GM12865 (cell line): ENCODE measurements at regions not wholly inside any gene's neighbourhood (a gene's known extent, or its start where the extent isn't known, plus 50 kb on each side); places are given as distances from the start of the nearest gene placed in this dataset.

Experiments used
- DNase-seq: peaks from one replicate; pipeline ENCODE4 v3.0.0; 2010; ENCODE audit warnings: low read depth
- H3K4me3 ChIP-seq: 2 replicates; pipeline ENCODE4 v1.5.1; 2011; ENCODE audit warnings: mild to moderate bottlenecking, low read depth, low read length, control low read depth
- TF ChIP-seq, protein P1 (sequence below): IDR thresholded peaks from 2 replicates; pipeline ENCODE4 v1.5.1; 2011; ENCODE audit warnings: low read length, control low read depth, low read depth, inconsistent platforms; ENCODE audit not compliant: insufficient read depth; ENCODE audit errors: missing control alignments

DNA sequence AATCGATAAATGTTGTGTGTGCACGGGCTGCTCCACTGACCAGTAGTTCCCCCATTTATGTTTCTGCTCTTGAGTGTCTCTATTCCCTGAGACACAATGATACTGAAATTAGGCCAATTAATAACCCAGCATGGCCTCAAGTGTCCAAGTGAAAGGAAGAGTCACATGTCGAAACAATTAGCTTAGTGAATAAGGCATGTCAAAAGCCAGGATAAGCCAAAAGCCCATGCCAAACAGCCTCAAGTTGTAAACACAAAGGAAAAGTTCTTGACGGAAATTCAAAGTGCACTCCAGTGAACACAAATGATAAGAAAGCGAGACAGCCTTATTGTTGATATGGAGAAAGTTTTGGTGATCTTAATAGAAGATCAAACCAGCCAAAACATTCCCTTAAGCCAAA, 167.1 kb upstream of the C1QTNF7 start:
- H3K4me3 ChIP-seq = no peak overlapping the region
- TF ChIP-seq, protein P1, sequence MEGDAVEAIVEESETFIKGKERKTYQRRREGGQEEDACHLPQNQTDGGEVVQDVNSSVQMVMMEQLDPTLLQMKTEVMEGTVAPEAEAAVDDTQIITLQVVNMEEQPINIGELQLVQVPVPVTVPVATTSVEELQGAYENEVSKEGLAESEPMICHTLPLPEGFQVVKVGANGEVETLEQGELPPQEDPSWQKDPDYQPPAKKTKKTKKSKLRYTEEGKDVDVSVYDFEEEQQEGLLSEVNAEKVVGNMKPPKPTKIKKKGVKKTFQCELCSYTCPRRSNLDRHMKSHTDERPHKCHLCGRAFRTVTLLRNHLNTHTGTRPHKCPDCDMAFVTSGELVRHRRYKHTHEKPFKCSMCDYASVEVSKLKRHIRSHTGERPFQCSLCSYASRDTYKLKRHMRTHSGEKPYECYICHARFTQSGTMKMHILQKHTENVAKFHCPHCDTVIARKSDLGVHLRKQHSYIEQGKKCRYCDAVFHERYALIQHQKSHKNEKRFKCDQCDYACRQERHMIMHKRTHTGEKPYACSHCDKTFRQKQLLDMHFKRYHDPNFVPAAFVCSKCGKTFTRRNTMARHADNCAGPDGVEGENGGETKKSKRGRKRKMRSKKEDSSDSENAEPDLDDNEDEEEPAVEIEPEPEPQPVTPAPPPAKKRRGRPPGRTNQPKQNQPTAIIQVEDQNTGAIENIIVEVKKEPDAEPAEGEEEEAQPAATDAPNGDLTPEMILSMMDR = no peak
- no peak for DNase-seq

DNA sequence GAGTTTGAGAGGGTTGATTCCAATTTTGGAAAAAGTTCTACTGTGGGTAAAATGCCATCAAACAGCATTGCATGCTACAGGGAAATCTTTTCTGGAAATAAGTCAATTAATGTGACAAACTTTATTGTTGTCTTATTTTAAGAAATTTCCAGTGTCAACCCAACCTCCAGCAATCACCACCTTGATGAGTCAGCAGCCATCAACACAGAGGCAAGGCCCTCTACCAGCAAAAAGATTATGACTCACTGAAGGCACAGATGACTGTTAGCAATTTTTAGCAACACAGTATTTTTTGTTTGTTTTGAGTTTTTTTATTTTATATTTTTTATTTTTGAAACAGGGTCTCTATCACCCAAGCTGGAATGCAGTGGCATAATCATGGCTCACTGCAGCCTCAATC, 165.4 kb upstream of the C1QTNF7 start:
- TF ChIP-seq, protein P1 = no peak
- no peak for DNase-seq
- H3K4me3 ChIP-seq = no peak overlapping the region

DNA sequence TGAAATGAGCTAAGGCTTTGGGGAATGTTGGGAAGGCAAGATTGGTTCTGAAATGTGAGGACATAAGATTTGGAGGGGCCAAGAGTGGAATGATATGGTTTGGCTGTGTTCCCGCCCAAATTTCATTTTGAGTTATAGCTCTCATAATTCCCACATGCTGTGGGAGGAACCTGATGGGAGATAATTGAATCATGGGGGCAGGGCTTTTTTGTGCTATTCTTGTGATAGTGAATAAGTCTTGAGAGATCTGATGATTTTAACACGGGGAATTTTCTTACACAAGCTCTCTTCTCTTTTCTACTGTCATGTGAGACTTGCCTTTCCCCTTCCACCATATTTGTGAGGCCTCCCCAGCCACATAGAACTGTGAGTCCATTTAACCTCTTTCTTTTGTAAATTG, 157.6 kb upstream of the C1QTNF7 start:
- H3K4me3 ChIP-seq = no peak overlapping the region
- DNase-seq = no peak
- TF ChIP-seq, protein P1 = no peak

DNA sequence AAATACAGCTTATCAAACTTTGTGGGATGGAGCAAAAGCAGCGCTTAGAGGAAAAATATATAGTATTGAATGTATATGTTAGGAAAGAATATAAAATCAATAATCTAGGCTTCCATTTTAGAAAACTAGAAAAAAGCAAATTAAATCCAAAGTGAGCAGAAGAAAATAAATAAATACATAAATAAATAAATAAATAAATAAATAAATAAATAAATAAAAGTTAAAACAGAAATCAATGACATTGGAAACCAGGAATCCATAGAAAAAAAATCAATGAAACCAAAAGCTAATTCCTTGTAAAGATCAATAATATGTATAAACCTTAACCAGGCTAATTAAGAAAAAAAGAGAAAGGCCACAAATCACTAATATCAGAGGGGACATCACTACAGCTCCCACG, 141.8 kb upstream of the C1QTNF7 start:
- TF ChIP-seq, protein P1 = no peak
- no peak overlapping the region for H3K4me3 ChIP-seq
- DNase-seq = no peak

DNA sequence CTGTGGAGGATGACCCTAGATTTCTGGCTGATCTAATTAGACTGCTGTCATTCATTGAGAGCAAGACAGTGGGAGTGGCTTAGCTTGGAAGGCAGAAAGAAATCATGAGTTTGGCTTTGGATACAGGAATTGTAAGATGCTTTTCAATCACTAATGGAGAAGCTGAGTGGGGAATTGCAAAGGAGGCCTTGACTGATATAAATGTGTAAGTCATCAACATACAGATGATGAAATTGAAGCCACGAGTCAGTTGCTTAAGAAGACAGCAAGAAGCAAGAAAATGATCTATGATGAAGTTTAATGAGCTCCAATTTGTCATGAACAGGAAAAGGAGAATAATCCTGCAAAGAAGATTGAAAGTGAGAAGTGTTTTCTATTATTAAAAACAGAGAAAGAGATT, 136.7 kb upstream of the C1QTNF7 start:
- no peak for DNase-seq
- no peak overlapping the region for H3K4me3 ChIP-seq
- TF ChIP-seq, protein P1 = no peak

DNA sequence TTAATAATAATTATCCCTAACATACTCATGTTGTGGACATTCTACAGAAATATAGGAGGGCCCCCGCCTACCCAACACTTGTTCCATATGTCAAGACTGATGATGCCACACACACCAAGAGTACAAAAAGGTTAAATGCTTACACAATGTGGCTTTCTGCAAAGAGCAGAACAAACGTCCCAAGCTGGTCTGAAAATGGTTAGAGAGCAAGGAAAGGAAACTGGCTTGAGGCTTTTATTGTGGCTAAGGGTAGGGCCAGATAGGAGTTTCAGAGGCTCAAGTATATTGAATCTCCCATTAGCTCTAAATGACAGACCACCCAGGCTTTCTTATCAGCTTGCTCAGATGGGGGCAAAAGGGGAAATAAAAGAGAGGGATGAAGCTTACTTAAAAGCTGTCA, 134.1 kb upstream of the C1QTNF7 start:
- H3K4me3 ChIP-seq = no peak overlapping the region
- TF ChIP-seq, protein P1 = no peak
- DNase-seq = no peak

DNA sequence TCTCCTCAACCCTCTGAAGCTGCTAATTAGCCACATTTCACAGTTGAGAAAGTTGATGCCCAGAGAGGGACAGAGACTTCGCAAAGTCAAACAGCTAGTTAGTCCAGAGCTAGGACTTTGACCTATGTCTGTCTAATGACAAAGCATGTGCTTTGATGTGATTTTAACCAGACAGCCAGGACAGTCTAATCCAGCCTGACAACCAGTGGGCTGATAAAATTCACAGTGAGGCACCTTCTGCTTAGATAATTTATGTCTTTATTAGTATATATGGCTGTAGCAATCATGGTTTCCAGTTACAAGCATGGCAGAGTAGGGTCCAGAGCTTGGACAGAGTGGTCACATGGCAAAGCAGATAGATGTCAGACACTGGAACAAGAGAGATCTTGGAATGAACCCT, 133.6 kb upstream of the C1QTNF7 start:
- no peak overlapping the region for H3K4me3 ChIP-seq
- TF ChIP-seq, protein P1 = no peak
- DNase-seq = no peak
